Left ventricle myocardium inferior (tissue), 1 donor: ENCODE measurements at regions not wholly inside any gene's neighbourhood (a gene's known extent, or its start where the extent isn't known, plus 50 kb on each side); places are given as distances from the start of the nearest gene placed in this dataset.

Source experiments
- DNase-seq: peaks from one replicate; pipeline ENCODE4 v3.0.0-alpha.2; 2020
- H3K27ac ChIP-seq: fragments of 200-600 bp; replicated peaks from 2 replicates; pipeline ENCODE4 v1.8.0; 2021
- H3K27me3 ChIP-seq: fragments of 200-600 bp; 2 replicates; pipeline ENCODE4 v1.8.0; 2021; ENCODE audit warnings: low read depth
- H3K36me3 ChIP-seq: fragments of 200-600 bp; 2 replicates; pipeline ENCODE4 v1.8.0; 2021
- H3K4me1 ChIP-seq: fragments of 200-600 bp; 2 replicates; pipeline ENCODE4 v1.8.0; 2021
- H3K4me3 ChIP-seq: fragments of 200-600 bp; 2 replicates; pipeline ENCODE4 v1.8.0; 2021; ENCODE audit warnings: mild to moderate bottlenecking, moderate library complexity
- H3K9me3 ChIP-seq: fragments of 200-600 bp; replicated peaks from 2 replicates; pipeline ENCODE4 v1.8.0; 2021
- CTCF ChIP-seq: fragments of 200-600 bp; IDR thresholded peaks from 2 replicates; pipeline ENCODE4 v1.8.0; 2021; ENCODE audit warnings: antibody characterized with exemption, mild to moderate bottlenecking, borderline replicate concordance
- intact Hi-C: fragments of 100-400 bp; cut with micrococcal nuclease; formaldehyde crosslinking; loops from one replicate; pipeline ENCODE4 v1.11.0; 2022
- donor health status: DM: no; HTN: yes; CAD: no; lungs with severe emphysema.

GRCh38 chr9:115930472-115930871, 223.1 kb upstream of the PAPPA start:
- no peak for DNase-seq
- intact Hi-C loops, result no loop called here
- Histone ChIP-seq H3K4me3 (no peak overlapping the region), H3K27me3 (no peaks in the 10 kb centered on the region), H3K27ac (no peak overlapping the region), H3K9me3 (no peaks in the 10 kb centered on the region), H3K4me1 (no peaks in the 10 kb centered on the region), H3K36me3 (no peaks in the 10 kb centered on the region)
- no peak for TF ChIP-seq CTCF

- H3K27ac ChIP-seq, result no peak overlapping the region
- H3K4me1 ChIP-seq, result peaks cover 13% of the 10 kb centered on the region
- no peaks in the 10 kb centered on the region for H3K27me3 ChIP-seq
- intact Hi-C loops, result no loop called here
- H3K4me3 ChIP-seq, result no peak overlapping the region
- no peak for TF ChIP-seq CTCF
- H3K9me3 ChIP-seq, result no peaks in the 10 kb centered on the region
- H3K36me3 ChIP-seq, result no peaks in the 10 kb centered on the region
- no peak for DNase-seq
These were observed 215.1 kb upstream of the PAPPA start for GRCh38 chr9:115938479-115938878.

- H3K27ac ChIP-seq, result no peak overlapping the region
- TF ChIP-seq CTCF, result no peak
- no peaks in the 10 kb centered on the region for H3K9me3 ChIP-seq
- no peaks in the 10 kb centered on the region for H3K27me3 ChIP-seq
- DNase-seq, result no peak
- H3K36me3 ChIP-seq, result no peaks in the 10 kb centered on the region
- intact Hi-C loops, result no loop called here
- H3K4me3 ChIP-seq, result no peak overlapping the region
- H3K4me1 ChIP-seq, result peaks cover 21% of the 10 kb centered on the region
These were observed 214.4 kb upstream of the PAPPA start for GRCh38 chr9:115939065-115939765.

- H3K9me3 ChIP-seq, result no peaks in the 10 kb centered on the region
- H3K27ac ChIP-seq, result peak overlapping the region; percentile 92
- no peak for TF ChIP-seq CTCF
- peaks cover 43% of the 10 kb centered on the region for H3K4me1 ChIP-seq
- H3K4me3 ChIP-seq, result no peak overlapping the region
- H3K27me3 ChIP-seq, result no peaks in the 10 kb centered on the region
- no peaks in the 10 kb centered on the region for H3K36me3 ChIP-seq
- DNase-seq, result no peak
- intact Hi-C loops, result no loop called here
These were observed 211.9 kb upstream of the PAPPA start for GRCh38 chr9:115941561-115942315.

- Histone ChIP-seq H3K4me3 (no peak overlapping the region), H3K4me1 (peaks cover 43% of the 10 kb centered on the region), H3K27ac (peak overlapping the region; percentile 92), H3K9me3 (no peaks in the 10 kb centered on the region), H3K27me3 (no peaks in the 10 kb centered on the region), H3K36me3 (no peaks in the 10 kb centered on the region)
- no peak for TF ChIP-seq CTCF
- intact Hi-C loops, result no loop called here
- no peak for DNase-seq
These were observed 210.0 kb upstream of the PAPPA start for GRCh38 chr9:115943431-115944165.
